ENCODE measurements at regions not wholly inside any gene's neighbourhood (a gene's known extent, or its start where the extent isn't known, plus 50 kb on each side); places are given as distances from the start of the nearest gene placed in this dataset.

GRCh38 chr6:134468633-134469032 is 150.7 kb upstream of the SGK1 start:
- TF ChIP-seq CTCF (conservative IDR thresholded peaks at IDR 0.05; ENCODE audit: control insufficient read depth, insufficient read depth, low read depth, low read length), result no peak
- DNase-seq (ENCODE audit: low read depth), result no peak
- H3K4me3 ChIP-seq (ENCODE audit: control insufficient read depth, low read depth, low read length), result no peak overlapping the region

GRCh38 chr6:134467620-134468019 is 149.7 kb upstream of the SGK1 start:
- no peak overlapping the region for H3K4me3 ChIP-seq (ENCODE audit: control insufficient read depth, low read depth, low read length)
- TF ChIP-seq CTCF (conservative IDR thresholded peaks at IDR 0.05; ENCODE audit: control insufficient read depth, insufficient read depth, low read depth, low read length), result no peak
- DNase-seq (ENCODE audit: low read depth), result no peak

GRCh38 chr6:134466771-134467525 is 149.0 kb upstream of the SGK1 start:
- TF ChIP-seq CTCF (conservative IDR thresholded peaks at IDR 0.05; ENCODE audit: control insufficient read depth, insufficient read depth, low read depth, low read length), result no peak
- no peak overlapping the region for H3K4me3 ChIP-seq (ENCODE audit: control insufficient read depth, low read depth, low read length)
- peak; percentile 66 for DNase-seq (ENCODE audit: low read depth)

GRCh38 chr6:134464690-134465411 is 146.9 kb upstream of the SGK1 start:
- TF ChIP-seq CTCF (conservative IDR thresholded peaks at IDR 0.05; ENCODE audit: control insufficient read depth, insufficient read depth, low read depth, low read length), result no peak
- DNase-seq (ENCODE audit: low read depth), result peak; percentile 69
- H3K4me3 ChIP-seq (ENCODE audit: control insufficient read depth, low read depth, low read length), result no peak overlapping the region

GRCh38 chr6:134458857-134459657 is 141.1 kb upstream of the SGK1 start:
- TF ChIP-seq CTCF (conservative IDR thresholded peaks at IDR 0.05; ENCODE audit: control insufficient read depth, insufficient read depth, low read depth, low read length), result no peak
- DNase-seq (ENCODE audit: low read depth), result no peak
- no peak overlapping the region for H3K4me3 ChIP-seq (ENCODE audit: control insufficient read depth, low read depth, low read length)

GRCh38 chr6:134457941-134458340 is 140.0 kb upstream of the SGK1 start:
- H3K4me3 ChIP-seq (ENCODE audit: control insufficient read depth, low read depth, low read length), result no peak overlapping the region
- DNase-seq (ENCODE audit: low read depth), result no peak
- peak; percentile 3 for TF ChIP-seq CTCF (conservative IDR thresholded peaks at IDR 0.05; ENCODE audit: control insufficient read depth, insufficient read depth, low read depth, low read length)

Data from fibroblast of mammary gland (primary cell).